ENCODE measurements at regions not wholly inside any gene's neighbourhood (a gene's known extent, or its start where the extent isn't known, plus 50 kb on each side); places are given as distances from the start of the nearest gene placed in this dataset.

DNA sequence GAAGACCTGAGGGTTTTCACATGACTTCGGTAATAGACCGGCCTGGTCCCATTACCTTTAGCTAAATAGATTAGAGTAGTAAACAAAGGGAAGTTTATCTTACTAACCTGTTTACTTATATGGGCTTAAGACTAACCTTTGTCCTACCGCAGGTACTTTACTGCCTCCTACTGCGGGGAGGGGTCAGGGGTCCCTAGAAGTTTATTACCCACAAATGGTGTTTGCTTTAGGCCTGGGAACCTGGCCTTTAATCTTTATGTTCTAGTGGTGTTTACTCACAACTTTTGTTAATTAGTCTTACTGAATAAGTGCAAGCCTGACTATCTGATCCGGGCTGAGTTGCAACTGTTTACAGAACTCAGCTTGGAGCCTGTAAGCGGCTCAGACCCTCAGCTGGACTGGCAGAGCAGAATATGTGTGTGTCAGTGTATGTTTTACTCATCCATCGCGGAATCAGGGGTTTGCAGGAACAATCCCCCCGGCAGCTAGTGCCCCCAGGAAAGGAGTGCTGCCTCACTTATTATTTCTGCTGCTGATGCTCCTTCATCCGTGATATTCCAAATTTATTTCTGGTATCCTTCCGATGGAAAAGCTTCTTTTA is 578.9 kb upstream of the SEMA3D start:
- no peak overlapping the region for H3K27ac ChIP-seq
- H3K4me2 ChIP-seq = no peak overlapping the region
- no peaks in the 10 kb centered on the region for H3K4me1 ChIP-seq (ENCODE audit: low read depth, poor library complexity, severe bottlenecking)
- no peak overlapping the region for H2AFZ ChIP-seq (ENCODE audit: low read depth)
- no peaks in the 10 kb centered on the region for H3K36me3 ChIP-seq (ENCODE audit: insufficient read depth)
- no peaks in the 10 kb centered on the region for H3K79me2 ChIP-seq (ENCODE audit: insufficient read depth, low read depth)
- H4K20me1 ChIP-seq (ENCODE audit: insufficient read depth) = no peaks in the 10 kb centered on the region
- no peak overlapping the region for H3K4me3 ChIP-seq (IDR thresholded peaks at IDR 0.05; ENCODE audit: insufficient read depth, low read depth, low read length)
- H3K9ac ChIP-seq = no peak overlapping the region
- H3K27me3 ChIP-seq (ENCODE audit: insufficient read depth, low read depth) = no peaks in the 10 kb centered on the region
- TF ChIP-seq, protein P1, sequence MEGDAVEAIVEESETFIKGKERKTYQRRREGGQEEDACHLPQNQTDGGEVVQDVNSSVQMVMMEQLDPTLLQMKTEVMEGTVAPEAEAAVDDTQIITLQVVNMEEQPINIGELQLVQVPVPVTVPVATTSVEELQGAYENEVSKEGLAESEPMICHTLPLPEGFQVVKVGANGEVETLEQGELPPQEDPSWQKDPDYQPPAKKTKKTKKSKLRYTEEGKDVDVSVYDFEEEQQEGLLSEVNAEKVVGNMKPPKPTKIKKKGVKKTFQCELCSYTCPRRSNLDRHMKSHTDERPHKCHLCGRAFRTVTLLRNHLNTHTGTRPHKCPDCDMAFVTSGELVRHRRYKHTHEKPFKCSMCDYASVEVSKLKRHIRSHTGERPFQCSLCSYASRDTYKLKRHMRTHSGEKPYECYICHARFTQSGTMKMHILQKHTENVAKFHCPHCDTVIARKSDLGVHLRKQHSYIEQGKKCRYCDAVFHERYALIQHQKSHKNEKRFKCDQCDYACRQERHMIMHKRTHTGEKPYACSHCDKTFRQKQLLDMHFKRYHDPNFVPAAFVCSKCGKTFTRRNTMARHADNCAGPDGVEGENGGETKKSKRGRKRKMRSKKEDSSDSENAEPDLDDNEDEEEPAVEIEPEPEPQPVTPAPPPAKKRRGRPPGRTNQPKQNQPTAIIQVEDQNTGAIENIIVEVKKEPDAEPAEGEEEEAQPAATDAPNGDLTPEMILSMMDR (conservative IDR thresholded peaks at IDR 0.05; ENCODE audit: low read depth, low read length) = no peak

DNA sequence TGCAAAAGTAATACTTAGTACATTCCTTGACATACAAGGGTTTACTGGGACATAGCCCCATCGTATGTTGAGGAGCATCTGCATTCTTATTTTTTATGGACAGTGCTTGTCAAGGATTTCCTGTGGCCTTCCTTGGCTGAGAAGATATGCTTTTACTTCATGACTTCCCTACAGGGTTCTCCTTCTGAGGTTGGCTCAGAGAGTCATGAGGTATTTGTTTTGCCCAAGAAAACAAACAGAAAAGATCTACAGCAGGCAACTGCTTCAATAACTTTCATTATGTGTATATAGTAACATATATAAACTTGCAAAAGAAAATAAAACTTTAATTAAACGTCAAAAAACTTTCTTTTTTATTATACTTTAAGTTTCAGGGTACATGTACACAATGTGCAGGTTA is 577.2 kb upstream of the SEMA3D start:
- TF ChIP-seq, protein P1 (conservative IDR thresholded peaks at IDR 0.05; ENCODE audit: low read depth, low read length) = no peak
- no peaks in the 10 kb centered on the region for H3K4me1 ChIP-seq (ENCODE audit: low read depth, poor library complexity, severe bottlenecking)
- H4K20me1 ChIP-seq (ENCODE audit: insufficient read depth) = no peaks in the 10 kb centered on the region
- H3K4me3 ChIP-seq (IDR thresholded peaks at IDR 0.05; ENCODE audit: insufficient read depth, low read depth, low read length) = no peak overlapping the region
- H3K4me2 ChIP-seq = no peak overlapping the region
- no peaks in the 10 kb centered on the region for H3K27me3 ChIP-seq (ENCODE audit: insufficient read depth, low read depth)
- no peaks in the 10 kb centered on the region for H3K79me2 ChIP-seq (ENCODE audit: insufficient read depth, low read depth)
- H3K9ac ChIP-seq = no peak overlapping the region
- H2AFZ ChIP-seq (ENCODE audit: low read depth) = no peak overlapping the region
- no peaks in the 10 kb centered on the region for H3K36me3 ChIP-seq (ENCODE audit: insufficient read depth)
- H3K27ac ChIP-seq = no peak overlapping the region

DNA sequence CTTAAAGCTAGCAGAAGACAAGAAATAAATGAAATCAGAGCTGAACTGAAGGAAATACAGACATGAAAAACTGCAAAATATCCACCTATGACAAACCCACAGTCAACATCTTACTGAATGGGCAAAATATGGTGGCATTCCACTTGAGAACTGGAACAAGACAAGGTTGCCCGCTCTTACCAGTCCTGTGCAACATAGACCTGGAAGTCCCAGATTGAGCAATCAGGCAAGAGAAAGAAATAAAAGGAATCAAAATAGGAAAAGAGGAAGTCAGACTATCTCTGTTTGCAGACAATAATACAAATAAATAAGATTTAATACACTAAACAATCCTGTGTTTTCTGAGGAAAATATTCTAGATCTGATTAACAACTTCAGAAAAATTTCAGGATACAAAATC is 570.5 kb upstream of the SEMA3D start:
- H3K4me3 ChIP-seq (IDR thresholded peaks at IDR 0.05; ENCODE audit: insufficient read depth, low read depth, low read length) = no peak overlapping the region
- H3K27me3 ChIP-seq (ENCODE audit: insufficient read depth, low read depth) = no peaks in the 10 kb centered on the region
- H3K4me1 ChIP-seq (ENCODE audit: low read depth, poor library complexity, severe bottlenecking) = no peaks in the 10 kb centered on the region
- H3K79me2 ChIP-seq (ENCODE audit: insufficient read depth, low read depth) = no peaks in the 10 kb centered on the region
- no peak overlapping the region for H3K27ac ChIP-seq
- H3K9ac ChIP-seq = no peak overlapping the region
- H4K20me1 ChIP-seq (ENCODE audit: insufficient read depth) = no peaks in the 10 kb centered on the region
- H3K4me2 ChIP-seq = no peak overlapping the region
- no peaks in the 10 kb centered on the region for H3K36me3 ChIP-seq (ENCODE audit: insufficient read depth)
- TF ChIP-seq, protein P1 (conservative IDR thresholded peaks at IDR 0.05; ENCODE audit: low read depth, low read length) = no peak
- no peak overlapping the region for H2AFZ ChIP-seq (ENCODE audit: low read depth)

DNA sequence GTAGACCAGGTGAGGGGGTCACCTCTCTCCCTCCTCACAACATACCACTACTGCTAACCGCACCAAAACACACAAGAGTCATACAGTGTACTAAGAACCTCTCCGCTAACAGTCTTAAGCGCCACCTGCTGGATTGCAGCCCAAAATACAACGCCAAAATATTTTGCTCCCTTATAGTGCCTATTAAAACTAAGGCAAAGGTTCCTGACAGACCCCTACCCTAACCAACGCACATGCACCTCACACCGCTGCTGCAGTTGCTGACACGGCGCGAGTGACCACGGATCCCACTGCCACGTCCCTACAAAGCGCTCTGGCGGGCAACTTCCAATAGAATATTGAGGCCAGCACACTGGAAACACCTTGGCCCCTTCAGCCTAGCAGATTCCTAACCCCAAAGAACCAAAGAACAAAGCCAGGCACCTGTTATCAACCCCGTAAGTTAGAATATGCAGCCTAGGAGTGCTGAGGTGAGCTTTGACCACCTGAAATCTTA is 563.6 kb upstream of the SEMA3D start:
- H4K20me1 ChIP-seq (ENCODE audit: insufficient read depth) = no peaks in the 10 kb centered on the region
- no peak overlapping the region for H3K9ac ChIP-seq
- no peak overlapping the region for H2AFZ ChIP-seq (ENCODE audit: low read depth)
- no peak overlapping the region for H3K4me3 ChIP-seq (IDR thresholded peaks at IDR 0.05; ENCODE audit: insufficient read depth, low read depth, low read length)
- H3K79me2 ChIP-seq (ENCODE audit: insufficient read depth, low read depth) = no peaks in the 10 kb centered on the region
- H3K27ac ChIP-seq = no peak overlapping the region
- H3K4me2 ChIP-seq = no peak overlapping the region
- TF ChIP-seq, protein P1 (conservative IDR thresholded peaks at IDR 0.05; ENCODE audit: low read depth, low read length) = peak; percentile 80
- no peaks in the 10 kb centered on the region for H3K27me3 ChIP-seq (ENCODE audit: insufficient read depth, low read depth)
- no peaks in the 10 kb centered on the region for H3K36me3 ChIP-seq (ENCODE audit: insufficient read depth)
- no peaks in the 10 kb centered on the region for H3K4me1 ChIP-seq (ENCODE audit: low read depth, poor library complexity, severe bottlenecking)
